K562 (cell line): ENCODE measurements at regions not wholly inside any gene's neighbourhood (a gene's known extent, or its start where the extent isn't known, plus 50 kb on each side); places are given as distances from the start of the nearest gene placed in this dataset.

Experiments
- ATF1 ChIP-seq, 2 experiments: fragments of 450-650 bp in 1 of 2; IDR thresholded peaks; 2 replicates each; pipeline ENCODE4 v1.6.1; 2016; ENCODE audit warnings: missing compliant biosample characterization in 1 of 2, missing genetic modification characterization in 1 of 2
- CBFB ChIP-seq: sonication (generic); formaldehyde crosslinking; IDR thresholded peaks from 2 replicates; pipeline ENCODE4 v1.4.0; 2020; ENCODE audit warnings: mild to moderate bottlenecking, missing genetic modification reagents
- HDAC6 ChIP-seq: IDR thresholded peaks from 2 replicates; pipeline ENCODE4 v1.6.1; 2012; ENCODE audit warnings: low read depth, mild to moderate bottlenecking, control low read depth, inconsistent platforms, low read length, moderate library complexity
- NFXL1 ChIP-seq: fragments of 450-650 bp; formaldehyde crosslinking; IDR thresholded peaks from 2 replicates; pipeline ENCODE4 v1.4.0; 2021; ENCODE audit warnings: mild to moderate bottlenecking
- PHTF2 ChIP-seq: fragments of 250-450 bp; sonication (Bioruptor Pico); IDR thresholded peaks from 2 replicates; pipeline ENCODE4 v1.5.0; 2021; ENCODE audit warnings: mild to moderate bottlenecking
- PYGO2 ChIP-seq: fragments of 450-650 bp; IDR thresholded peaks from 2 replicates; pipeline ENCODE4 v1.6.1; 2016; ENCODE audit warnings: mild to moderate bottlenecking, missing genetic modification characterization, moderate library complexity, missing compliant biosample characterization
- TF ChIP-seq, protein P1 (sequence below), 2 experiments: fragments of 450-650 bp in 1 of 2; sonication (generic) in 1 of 2; formaldehyde crosslinking in 1 of 2; IDR thresholded peaks in 1 of 2; conservative IDR thresholded peaks in 1 of 2; 2 replicates each; pipeline versions ENCODE4 v1.6.1 to v1.8.1; 2016 to 2023; ENCODE audit warnings: mild to moderate bottlenecking in 2 of 2, moderate library complexity in 2 of 2, inconsistent platforms in 1 of 2, missing genetic modification reagents in 1 of 2
- TF ChIP-seq, protein P2 (sequence below), 3 experiments: IDR thresholded peaks in 2 of 3; conservative IDR thresholded peaks in 1 of 3; 2 replicates each; pipeline ENCODE4 v1.5.1; 2011 to 2012; ENCODE audit warnings: low read length in 3 of 3, mild to moderate bottlenecking in 3 of 3, control low read depth in 2 of 3, improper control_type of control experiment in 1 of 3, inconsistent platforms in 1 of 3, low read depth in 1 of 3, mixed read lengths in 1 of 3, moderate library complexity in 1 of 3; ENCODE audit not compliant: insufficient read depth in 2 of 3
- TF ChIP-seq, protein P3 (sequence below): fragments of 250-450 bp; sonication (Bioruptor Pico); IDR thresholded peaks from 2 replicates; pipeline ENCODE4 v1.5.0; 2020; ENCODE audit warnings: mild to moderate bottlenecking, borderline replicate concordance

DNA sequence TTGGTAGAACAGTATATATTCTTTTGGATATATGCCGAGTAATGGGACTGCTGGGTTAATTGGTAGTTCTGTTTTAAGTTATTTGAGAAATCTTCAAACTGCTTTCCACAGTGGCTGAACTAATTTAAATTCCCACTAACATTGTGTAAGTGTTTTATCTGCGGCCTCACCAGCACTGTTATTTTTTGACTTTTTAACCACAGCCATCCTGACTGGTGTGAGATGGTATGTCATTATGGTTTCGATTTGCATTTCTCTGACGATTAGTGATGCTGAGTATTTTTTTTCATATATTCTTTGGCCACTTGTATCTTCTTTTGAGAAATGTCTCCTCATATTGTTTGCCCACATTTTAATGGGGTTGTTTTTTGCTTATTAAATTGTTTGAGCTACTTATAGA lies 357.4 kb downstream of the C12orf50 start:
- no peak for TF ChIP-seq HDAC6
- no peak for TF ChIP-seq ATF1 (CRISPR knock-in tag; IDR thresholded peaks at IDR 0.05)
- no peak for TF ChIP-seq ATF1 (tag; IDR thresholded peaks at IDR 0.05)
- no peak for TF ChIP-seq PYGO2 (tag)
- TF ChIP-seq NFXL1 (CRISPR knock-in tag), result no peak
- TF ChIP-seq, protein P1, sequence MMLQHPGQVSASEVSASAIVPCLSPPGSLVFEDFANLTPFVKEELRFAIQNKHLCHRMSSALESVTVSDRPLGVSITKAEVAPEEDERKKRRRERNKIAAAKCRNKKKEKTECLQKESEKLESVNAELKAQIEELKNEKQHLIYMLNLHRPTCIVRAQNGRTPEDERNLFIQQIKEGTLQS (IDR thresholded peaks at IDR 0.05), result no peak
- TF ChIP-seq, protein P1 (CRISPR knock-in tag; conservative IDR thresholded peaks at IDR 0.05), result no peak
- TF ChIP-seq, protein P2, sequence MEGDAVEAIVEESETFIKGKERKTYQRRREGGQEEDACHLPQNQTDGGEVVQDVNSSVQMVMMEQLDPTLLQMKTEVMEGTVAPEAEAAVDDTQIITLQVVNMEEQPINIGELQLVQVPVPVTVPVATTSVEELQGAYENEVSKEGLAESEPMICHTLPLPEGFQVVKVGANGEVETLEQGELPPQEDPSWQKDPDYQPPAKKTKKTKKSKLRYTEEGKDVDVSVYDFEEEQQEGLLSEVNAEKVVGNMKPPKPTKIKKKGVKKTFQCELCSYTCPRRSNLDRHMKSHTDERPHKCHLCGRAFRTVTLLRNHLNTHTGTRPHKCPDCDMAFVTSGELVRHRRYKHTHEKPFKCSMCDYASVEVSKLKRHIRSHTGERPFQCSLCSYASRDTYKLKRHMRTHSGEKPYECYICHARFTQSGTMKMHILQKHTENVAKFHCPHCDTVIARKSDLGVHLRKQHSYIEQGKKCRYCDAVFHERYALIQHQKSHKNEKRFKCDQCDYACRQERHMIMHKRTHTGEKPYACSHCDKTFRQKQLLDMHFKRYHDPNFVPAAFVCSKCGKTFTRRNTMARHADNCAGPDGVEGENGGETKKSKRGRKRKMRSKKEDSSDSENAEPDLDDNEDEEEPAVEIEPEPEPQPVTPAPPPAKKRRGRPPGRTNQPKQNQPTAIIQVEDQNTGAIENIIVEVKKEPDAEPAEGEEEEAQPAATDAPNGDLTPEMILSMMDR (IDR thresholded peaks at IDR 0.05 in 2 of 3, conservative IDR thresholded peaks at IDR 0.05 in 1 of 3; ENCODE audit: insufficient read depth in 2 of 3, low read depth in 1 of 3, low read length in 3 of 3), result no peak
- TF ChIP-seq CBFB (CRISPR knock-in tag), result no peak
- TF ChIP-seq, protein P3, sequence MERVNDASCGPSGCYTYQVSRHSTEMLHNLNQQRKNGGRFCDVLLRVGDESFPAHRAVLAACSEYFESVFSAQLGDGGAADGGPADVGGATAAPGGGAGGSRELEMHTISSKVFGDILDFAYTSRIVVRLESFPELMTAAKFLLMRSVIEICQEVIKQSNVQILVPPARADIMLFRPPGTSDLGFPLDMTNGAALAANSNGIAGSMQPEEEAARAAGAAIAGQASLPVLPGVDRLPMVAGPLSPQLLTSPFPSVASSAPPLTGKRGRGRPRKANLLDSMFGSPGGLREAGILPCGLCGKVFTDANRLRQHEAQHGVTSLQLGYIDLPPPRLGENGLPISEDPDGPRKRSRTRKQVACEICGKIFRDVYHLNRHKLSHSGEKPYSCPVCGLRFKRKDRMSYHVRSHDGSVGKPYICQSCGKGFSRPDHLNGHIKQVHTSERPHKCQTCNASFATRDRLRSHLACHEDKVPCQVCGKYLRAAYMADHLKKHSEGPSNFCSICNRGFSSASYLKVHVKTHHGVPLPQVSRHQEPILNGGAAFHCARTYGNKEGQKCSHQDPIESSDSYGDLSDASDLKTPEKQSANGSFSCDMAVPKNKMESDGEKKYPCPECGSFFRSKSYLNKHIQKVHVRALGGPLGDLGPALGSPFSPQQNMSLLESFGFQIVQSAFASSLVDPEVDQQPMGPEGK (CRISPR knock-in tag), result no peak
- TF ChIP-seq PHTF2, result no peak
